Esophagus muscularis mucosa (tissue), 4 donors: ENCODE measurements at regions not wholly inside any gene's neighbourhood (a gene's known extent, or its start where the extent isn't known, plus 50 kb on each side); places are given as distances from the start of the nearest gene placed in this dataset.
"Not testable (repeated sequence)": the region's sequence is repeated elsewhere in the genome, so short reads cannot be mapped to it uniquely, and the experiment has no call there.

Experiments used
- DNase-seq: peaks from one replicate; pipeline ENCODE4 v3.0.0-alpha.2; 2017; ENCODE audit errors: extremely low spot score
- H3K27ac ChIP-seq, 4 donors: fragments of 200-600 bp; sonication (generic); replicated peaks in 1 of 4; 1 replicate in 3 of 4; 2 replicates in 1 of 4; pipeline ENCODE4 v1.5.1; 2016 to 2019; ENCODE audit warnings: mild to moderate bottlenecking in 1 of 4
- H3K27me3 ChIP-seq, 4 donors: fragments of 200-600 bp; sonication (generic); one replicate each; pipeline versions ENCODE4 v1.5.1 to v1.6.0; 2016 to 2019
- H3K36me3 ChIP-seq, 4 donors: fragments of 200-600 bp; sonication (generic); one replicate each; pipeline ENCODE4 v1.5.1; 2016 to 2019
- H3K4me1 ChIP-seq, 4 donors: fragments of 200-600 bp; sonication (generic); one replicate each; pipeline ENCODE4 v1.5.1; 2016 to 2019
- H3K4me3 ChIP-seq, 4 donors: fragments of 200-600 bp; sonication (generic); 1 replicate in 2 of 4; 2 replicates in 2 of 4; pipeline ENCODE4 v1.5.1; 2016 to 2019; ENCODE audit warnings: mild to moderate bottlenecking in 4 of 4, moderate library complexity in 1 of 4
- H3K9me3 ChIP-seq, 4 donors: fragments of 200-600 bp; sonication (generic); 1 replicate in 3 of 4; 2 replicates in 1 of 4; pipeline ENCODE4 v1.5.1; 2016 to 2019
- EP300 ChIP-seq: sonication (generic); formaldehyde crosslinking; IDR thresholded peaks from one replicate; pipeline ENCODE4 v1.6.1; 2017; ENCODE audit warnings: antibody characterized with exemption
- POLR2A ChIP-seq: fragments of 450-650 bp; IDR thresholded peaks from one replicate; pipeline ENCODE4 v1.6.1; 2017; ENCODE audit warnings: antibody characterized with exemption, moderate library complexity, mild to moderate bottlenecking, low read depth
- POLR2AphosphoS5 ChIP-seq, 2 donors: sonication (generic); formaldehyde crosslinking; IDR thresholded peaks; one replicate each; pipeline ENCODE4 v1.6.1; 2017; ENCODE audit warnings: antibody characterized with exemption in 2 of 2
- WGBS: methylation state at CpG from one replicate; pipeline ENCODE4 v1.1.5; 2018; 5-methylcytosine and 5-hydroxymethylcytosine counted together
- intact Hi-C: fragments of 100-400 bp; cut with DNase I; formaldehyde crosslinking; loops from one replicate; pipeline ENCODE4 v1.15.1; 2023
- TF ChIP-seq, protein P1 (sequence below), 3 experiments: fragments of 200-600 bp in 2 of 3; fragments of 450-650 bp in 1 of 3; sonication (generic) in 2 of 3; IDR thresholded peaks; one replicate each; pipeline ENCODE4 v1.5.1; 2017 to 2019; ENCODE audit warnings: antibody characterized with exemption in 3 of 3, mild to moderate bottlenecking in 2 of 3, moderate library complexity in 1 of 3

DNA sequence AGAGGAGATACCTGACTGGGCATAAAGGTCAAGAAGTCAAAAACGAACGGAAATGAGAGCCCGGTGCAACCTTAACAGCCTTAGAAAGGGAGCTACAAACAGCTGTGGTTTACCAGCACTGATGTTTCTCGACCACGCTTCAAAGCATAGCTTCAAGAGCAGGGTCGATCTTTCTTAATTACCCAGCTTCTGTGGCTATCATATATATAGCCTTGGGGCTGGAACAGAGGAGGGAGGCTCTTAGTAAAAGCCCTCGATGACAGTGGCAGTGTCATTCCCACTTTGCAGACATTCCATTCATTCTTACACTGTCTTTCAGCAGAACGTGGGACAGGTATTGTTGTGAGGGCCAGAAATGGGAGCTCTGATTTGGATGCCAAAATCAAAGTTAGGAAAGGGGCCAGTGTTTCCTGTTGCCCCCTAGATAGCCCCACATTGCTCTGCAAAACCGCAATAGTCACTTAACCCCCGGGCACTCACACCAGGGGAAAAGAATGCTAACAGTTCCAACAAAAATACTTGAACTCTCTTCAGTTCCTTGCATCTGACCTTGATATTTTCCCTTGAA is 141.5 kb downstream of the MTPAP start:
- intact Hi-C loops: no loop called here
- Histone ChIP-seq H3K27me3 (no peaks in the 10 kb centered on the region), H3K4me3 (no peak overlapping the region), H3K27ac (no peak overlapping the region), H3K4me1 (no peaks in the 10 kb centered on the region), H3K9me3 (peaks cover 0 to 7% (median 0%) of the 10 kb centered on the region in 4 donors), H3K36me3 (no peaks in the 10 kb centered on the region)
- DNase-seq: no peak
- WGBS: 55% methylated on average over 9 of the region's 10 CpGs
- TF ChIP-seq, protein P1, sequence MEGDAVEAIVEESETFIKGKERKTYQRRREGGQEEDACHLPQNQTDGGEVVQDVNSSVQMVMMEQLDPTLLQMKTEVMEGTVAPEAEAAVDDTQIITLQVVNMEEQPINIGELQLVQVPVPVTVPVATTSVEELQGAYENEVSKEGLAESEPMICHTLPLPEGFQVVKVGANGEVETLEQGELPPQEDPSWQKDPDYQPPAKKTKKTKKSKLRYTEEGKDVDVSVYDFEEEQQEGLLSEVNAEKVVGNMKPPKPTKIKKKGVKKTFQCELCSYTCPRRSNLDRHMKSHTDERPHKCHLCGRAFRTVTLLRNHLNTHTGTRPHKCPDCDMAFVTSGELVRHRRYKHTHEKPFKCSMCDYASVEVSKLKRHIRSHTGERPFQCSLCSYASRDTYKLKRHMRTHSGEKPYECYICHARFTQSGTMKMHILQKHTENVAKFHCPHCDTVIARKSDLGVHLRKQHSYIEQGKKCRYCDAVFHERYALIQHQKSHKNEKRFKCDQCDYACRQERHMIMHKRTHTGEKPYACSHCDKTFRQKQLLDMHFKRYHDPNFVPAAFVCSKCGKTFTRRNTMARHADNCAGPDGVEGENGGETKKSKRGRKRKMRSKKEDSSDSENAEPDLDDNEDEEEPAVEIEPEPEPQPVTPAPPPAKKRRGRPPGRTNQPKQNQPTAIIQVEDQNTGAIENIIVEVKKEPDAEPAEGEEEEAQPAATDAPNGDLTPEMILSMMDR (IDR thresholded peaks at IDR 0.05): no peak

DNA sequence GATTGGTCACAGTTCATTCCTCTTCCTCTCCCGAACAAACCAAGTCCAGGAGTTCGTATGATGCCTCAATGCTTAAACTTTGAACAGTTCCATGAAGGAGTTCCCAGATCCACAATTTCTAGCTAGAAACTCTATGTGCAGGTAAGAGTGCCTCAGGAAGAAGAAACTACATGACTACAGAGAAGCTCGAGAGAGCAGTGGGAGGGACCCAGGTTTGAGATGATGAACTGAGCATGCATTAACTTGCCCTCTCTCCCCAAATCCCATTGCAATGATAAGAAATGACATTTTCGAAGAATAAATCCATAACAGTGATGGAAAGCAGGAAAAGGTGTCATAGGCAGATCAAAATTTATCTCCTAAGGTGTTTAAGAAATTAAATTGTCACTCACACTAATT is 140.6 kb upstream of the JCAD start:
- intact Hi-C loops: no loop called here
- Histone ChIP-seq H3K27ac (no peak overlapping the region), H3K36me3 (no peaks in the 10 kb centered on the region), H3K4me3 (no peak overlapping the region), H3K27me3 (no peaks in the 10 kb centered on the region), H3K9me3 (peaks cover 0 to 7% (median 0%) of the 10 kb centered on the region in 4 donors), H3K4me1 (no peaks in the 10 kb centered on the region)
- DNase-seq: no peak
- no peak for TF ChIP-seq POLR2AphosphoS5 (IDR thresholded peaks at IDR 0.05)
- no peak for TF ChIP-seq EP300
- no peak for TF ChIP-seq POLR2A
- TF ChIP-seq, protein P1 (IDR thresholded peaks at IDR 0.05): no peak
- 92% methylated on average over 4 of the region's 4 CpGs for WGBS

DNA sequence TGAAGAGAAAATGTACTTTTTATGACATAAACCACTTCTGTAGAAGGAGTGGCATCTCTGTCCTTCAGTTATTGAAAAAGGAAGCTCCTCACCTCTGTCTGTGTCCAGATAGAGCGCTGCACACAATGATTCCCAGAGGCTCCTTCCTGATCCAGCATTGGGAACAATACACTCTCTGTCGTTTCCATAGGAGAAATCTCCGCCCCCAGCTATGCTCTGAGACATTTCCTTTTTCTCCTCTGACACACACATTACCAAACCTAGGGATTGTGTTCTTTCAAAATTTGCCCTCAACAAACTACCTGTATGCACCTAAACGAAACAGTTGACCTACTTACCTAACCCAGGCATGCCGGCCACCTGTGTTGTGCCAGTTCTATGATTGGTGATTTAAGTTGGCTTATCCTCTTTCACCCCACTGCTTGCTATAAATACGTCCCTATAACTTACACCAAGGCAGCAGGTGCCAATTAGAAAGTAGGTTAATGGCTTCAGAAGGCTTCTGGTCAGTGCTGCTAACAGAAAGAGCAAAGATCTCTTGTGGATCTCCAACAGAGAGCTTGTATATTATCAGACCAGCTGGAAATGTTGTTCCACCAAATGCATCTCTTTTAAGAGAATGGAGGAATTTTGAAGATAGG is 140.1 kb upstream of the JCAD start:
- DNase-seq: no peak
- no peak for TF ChIP-seq POLR2AphosphoS5 (IDR thresholded peaks at IDR 0.05)
- TF ChIP-seq, protein P1 (IDR thresholded peaks at IDR 0.05): no peak
- no peak for TF ChIP-seq EP300
- Histone ChIP-seq H3K36me3 (no peaks in the 10 kb centered on the region), H3K27ac (no peak overlapping the region), H3K4me3 (no peak overlapping the region), H3K27me3 (no peaks in the 10 kb centered on the region), H3K9me3 (peaks cover 0 to 7% (median 0%) of the 10 kb centered on the region in 4 donors), H3K4me1 (no peaks in the 10 kb centered on the region)
- intact Hi-C loops: no loop called here
- 76% methylated on average over 6 of the region's 6 CpGs for WGBS

DNA sequence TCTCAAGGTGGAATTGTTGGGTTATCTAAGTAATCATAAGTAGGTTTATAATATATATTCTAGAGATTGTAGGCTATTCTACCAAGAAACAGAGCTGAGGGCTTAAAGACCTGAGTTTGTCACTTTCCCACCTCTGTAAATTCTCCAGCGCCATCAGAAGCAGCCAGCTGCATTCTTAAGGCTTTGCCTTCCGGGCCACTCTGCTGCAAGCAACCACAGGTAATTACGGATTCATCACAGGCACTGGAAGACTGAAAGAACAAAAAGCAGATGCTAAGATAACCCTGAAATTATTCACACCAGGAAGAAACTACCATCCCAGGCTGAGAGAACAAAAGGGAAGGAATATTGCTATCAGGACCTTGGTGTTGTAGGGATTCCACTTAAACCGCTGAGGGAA is 137.8 kb upstream of the JCAD start:
- Histone ChIP-seq H3K27ac (no peak overlapping the region), H3K9me3 (no peaks in the 10 kb centered on the region), H3K4me1 (no peaks in the 10 kb centered on the region), H3K4me3 (no peak overlapping the region), H3K27me3 (no peaks in the 10 kb centered on the region), H3K36me3 (no peaks in the 10 kb centered on the region)
- 92% methylated on average over 4 of the region's 4 CpGs for WGBS
- no peak for DNase-seq
- intact Hi-C loops: no loop called here
- TF ChIP-seq POLR2A: no peak
- TF ChIP-seq POLR2AphosphoS5 (IDR thresholded peaks at IDR 0.05): no peak
- TF ChIP-seq, protein P1 (IDR thresholded peaks at IDR 0.05): no peak

DNA sequence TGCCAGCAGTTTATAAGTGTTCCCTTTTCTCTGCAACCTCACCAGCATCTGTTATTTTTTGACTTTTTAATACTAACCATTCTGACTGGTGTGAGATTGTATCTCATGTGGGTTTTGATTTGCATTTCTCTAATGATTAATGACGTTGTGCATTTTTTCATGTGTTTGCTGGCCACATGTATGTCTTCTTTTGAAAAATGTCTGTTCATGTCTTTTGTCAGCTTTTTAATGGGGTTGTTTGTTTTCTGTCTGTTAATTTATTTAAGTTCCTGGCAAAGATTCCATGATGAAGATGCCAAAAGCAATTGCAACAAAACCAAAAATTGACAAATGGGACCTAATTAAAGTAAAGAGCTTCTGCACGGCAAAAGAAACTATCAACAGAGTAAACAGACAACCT is 137.2 kb upstream of the JCAD start:
- intact Hi-C loops, H3K9me3 ChIP-seq, H3K4me1 ChIP-seq, H3K4me3 ChIP-seq, H3K36me3 ChIP-seq, H3K27me3 ChIP-seq, DNase-seq, H3K27ac ChIP-seq: not testable (repeated sequence)
- WGBS: 69% methylated on average over 2 of the region's 2 CpGs
